Keratinocyte (primary cell): ENCODE measurements at regions not wholly inside any gene's neighbourhood (a gene's known extent, or its start where the extent isn't known, plus 50 kb on each side); places are given as distances from the start of the nearest gene placed in this dataset.

ENCODE experiments used
- DNase-seq: peaks from one replicate; pipeline ENCODE4 v3.0.0-alpha.2; 2011; ENCODE audit warnings: low read depth, missing footprints, low spot score
- FAIRE-seq: peaks from 2 replicates; lab custom pipeline; 2011; peaks lifted over from hg19 to GRCh38; lab: Jason Lieb, UNC
- H2AFZ ChIP-seq: 2 replicates; pipeline ENCODE4 v1.6.0; 2012; ENCODE audit warnings: low read length, control low read depth, inconsistent platforms; ENCODE audit not compliant: control insufficient read depth
- H3K27ac ChIP-seq: 2 replicates; pipeline ENCODE4 v1.5.1; 2011; ENCODE audit warnings: low read length; ENCODE audit not compliant: control insufficient read depth, insufficient read depth
- H3K27me3 ChIP-seq: 3 replicates; pipeline ENCODE4 v1.6.0; 2011; ENCODE audit warnings: low read length; ENCODE audit not compliant: control insufficient read depth, insufficient read depth; ENCODE audit errors: extremely low read depth
- H3K36me3 ChIP-seq, 2 experiments: 2 replicates in 1 of 2; 3 replicates in 1 of 2; pipeline ENCODE4 v1.5.1; 2011; ENCODE audit warnings: low read length in 2 of 2, mild to moderate bottlenecking in 1 of 2; ENCODE audit not compliant: control insufficient read depth in 2 of 2, insufficient read depth in 2 of 2; ENCODE audit errors: extremely low read depth in 1 of 2
- H3K4me1 ChIP-seq: 3 replicates; pipeline ENCODE4 v1.5.1; 2011; ENCODE audit warnings: low read length; ENCODE audit not compliant: control insufficient read depth, insufficient read depth; ENCODE audit errors: extremely low read depth
- H3K4me2 ChIP-seq: 3 replicates; pipeline ENCODE4 v1.6.0; 2011; ENCODE audit warnings: low read depth, low read length; ENCODE audit not compliant: control insufficient read depth, insufficient read depth; ENCODE audit errors: extremely low read depth
- H3K4me3 ChIP-seq, 3 experiments: fragments of 200-600 bp in 1 of 3; sonication (generic) in 1 of 3; 2 replicates in 2 of 3; 3 replicates in 1 of 3; pipeline ENCODE4 v1.5.1; 2011 to 2016; ENCODE audit warnings: low read length in 3 of 3, mild to moderate bottlenecking in 3 of 3, control low read depth in 2 of 3, inconsistent platforms in 1 of 3, low read depth in 1 of 3, mixed read lengths in 1 of 3, mixed run types in 1 of 3, moderate library complexity in 1 of 3; ENCODE audit not compliant: control insufficient read depth in 2 of 3, insufficient read depth in 2 of 3; ENCODE audit errors: extremely low read depth in 1 of 3
- H3K79me2 ChIP-seq: 2 replicates; pipeline ENCODE4 v1.6.0; 2012; ENCODE audit warnings: low read length; ENCODE audit not compliant: control insufficient read depth, insufficient read depth
- H3K9ac ChIP-seq: 3 replicates; pipeline ENCODE4 v1.6.0; 2011; ENCODE audit warnings: low read length; ENCODE audit not compliant: control insufficient read depth, insufficient read depth; ENCODE audit errors: extremely low read depth
- H3K9me1 ChIP-seq: 3 replicates; pipeline ENCODE4 v1.6.0; 2011; ENCODE audit warnings: low read length; ENCODE audit not compliant: control insufficient read depth, insufficient read depth; ENCODE audit errors: extremely low read depth
- H3K9me3 ChIP-seq: 2 replicates; pipeline ENCODE4 v1.5.1; 2012; ENCODE audit warnings: low read depth, low read length; ENCODE audit not compliant: control insufficient read depth
- H4K20me1 ChIP-seq: 3 replicates; pipeline ENCODE4 v1.6.0; 2011; ENCODE audit warnings: low read length; ENCODE audit not compliant: control insufficient read depth, insufficient read depth; ENCODE audit errors: extremely low read depth
- EZH2 ChIP-seq: IDR thresholded peaks from one replicate; pipeline ENCODE4 v1.6.1; 2012; ENCODE audit warnings: inconsistent platforms, mild to moderate bottlenecking, low read length, moderate library complexity
- dilution Hi-C: fragments of 300-500 bp; cut with MboI; formaldehyde crosslinking; loops from one replicate; pipeline ENCODE4 v1.7.0; 2020; ENCODE audit warnings: low sequenced_read_pairs; ENCODE audit not compliant: extremely low pct_ligation_motif_present
- TF ChIP-seq, protein P1 (sequence below), 3 experiments: IDR thresholded peaks in 1 of 3; conservative IDR thresholded peaks in 1 of 3; optimal IDR thresholded peaks in 1 of 3; 2 replicates in 2 of 3; 3 replicates in 1 of 3; pipeline versions ENCODE3 to v1.5.1; 2011; ENCODE audit warnings: low read length in 3 of 3, mild to moderate bottlenecking in 3 of 3, moderate library complexity in 2 of 3, control low read depth in 1 of 3, inconsistent platforms in 1 of 3; ENCODE audit not compliant: insufficient read depth in 2 of 3; ENCODE audit errors: extremely low read depth in 1 of 3

DNA sequence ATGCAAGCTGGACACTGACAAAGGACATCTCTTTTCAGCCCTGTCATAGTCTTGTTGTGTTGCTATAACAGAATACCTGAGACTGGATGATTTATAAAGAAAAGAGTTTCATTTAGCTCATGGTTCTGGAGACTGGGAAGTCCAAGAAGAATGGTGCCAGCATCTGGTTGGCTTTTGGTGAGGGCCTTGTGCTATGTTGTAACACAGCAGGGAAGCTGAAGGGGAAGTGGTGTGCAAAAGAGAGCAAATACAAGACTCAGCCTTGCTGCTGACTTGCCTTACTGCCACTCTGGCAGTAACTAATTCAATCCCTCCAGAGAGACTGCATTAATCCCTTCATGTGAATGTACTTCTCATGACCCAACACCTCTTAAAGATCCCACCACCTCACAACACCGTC is 356.3 kb upstream of the PROK2 start:
- TF ChIP-seq, protein P1, sequence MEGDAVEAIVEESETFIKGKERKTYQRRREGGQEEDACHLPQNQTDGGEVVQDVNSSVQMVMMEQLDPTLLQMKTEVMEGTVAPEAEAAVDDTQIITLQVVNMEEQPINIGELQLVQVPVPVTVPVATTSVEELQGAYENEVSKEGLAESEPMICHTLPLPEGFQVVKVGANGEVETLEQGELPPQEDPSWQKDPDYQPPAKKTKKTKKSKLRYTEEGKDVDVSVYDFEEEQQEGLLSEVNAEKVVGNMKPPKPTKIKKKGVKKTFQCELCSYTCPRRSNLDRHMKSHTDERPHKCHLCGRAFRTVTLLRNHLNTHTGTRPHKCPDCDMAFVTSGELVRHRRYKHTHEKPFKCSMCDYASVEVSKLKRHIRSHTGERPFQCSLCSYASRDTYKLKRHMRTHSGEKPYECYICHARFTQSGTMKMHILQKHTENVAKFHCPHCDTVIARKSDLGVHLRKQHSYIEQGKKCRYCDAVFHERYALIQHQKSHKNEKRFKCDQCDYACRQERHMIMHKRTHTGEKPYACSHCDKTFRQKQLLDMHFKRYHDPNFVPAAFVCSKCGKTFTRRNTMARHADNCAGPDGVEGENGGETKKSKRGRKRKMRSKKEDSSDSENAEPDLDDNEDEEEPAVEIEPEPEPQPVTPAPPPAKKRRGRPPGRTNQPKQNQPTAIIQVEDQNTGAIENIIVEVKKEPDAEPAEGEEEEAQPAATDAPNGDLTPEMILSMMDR (optimal IDR thresholded peaks at IDR 0.05 in 1 of 3, IDR thresholded peaks at IDR 0.05 in 1 of 3, conservative IDR thresholded peaks at IDR 0.05 in 1 of 3; ENCODE audit: extremely low read depth in 1 of 3, insufficient read depth in 2 of 3, low read length in 3 of 3): no peak
- TF ChIP-seq EZH2: no peak
- Histone ChIP-seq H3K36me3 (no peaks in the 10 kb centered on the region), H3K9ac (no peak overlapping the region), H3K9me1 (no peaks in the 10 kb centered on the region), H4K20me1 (no peaks in the 10 kb centered on the region), H3K9me3 (no peaks in the 10 kb centered on the region), H3K27ac (no peak overlapping the region), H2AFZ (no peak overlapping the region), H3K79me2 (no peaks in the 10 kb centered on the region), H3K4me2 (no peak overlapping the region), H3K27me3 (peaks cover 3% of the 10 kb centered on the region), H3K4me3 (no peak overlapping the region), H3K4me1 (no peaks in the 10 kb centered on the region)
- FAIRE-seq: no peak
- no peak for DNase-seq
- dilution Hi-C loops: no loop called here

GRCh38 chr3:72139316-72139715 is 354.4 kb upstream of the PROK2 start:
- H3K9me3 ChIP-seq: no peaks in the 10 kb centered on the region
- DNase-seq: no peak
- no peaks in the 10 kb centered on the region for H3K79me2 ChIP-seq
- no peak overlapping the region for H3K4me3 ChIP-seq
- H3K27ac ChIP-seq: no peak overlapping the region
- H4K20me1 ChIP-seq: no peaks in the 10 kb centered on the region
- no peak overlapping the region for H2AFZ ChIP-seq
- dilution Hi-C loops: no loop called here
- no peaks in the 10 kb centered on the region for H3K9me1 ChIP-seq
- no peaks in the 10 kb centered on the region for H3K4me1 ChIP-seq
- no peaks in the 10 kb centered on the region for H3K36me3 ChIP-seq
- H3K4me2 ChIP-seq: no peak overlapping the region
- no peak overlapping the region for H3K9ac ChIP-seq
- no peak for FAIRE-seq
- TF ChIP-seq, protein P1 (optimal IDR thresholded peaks at IDR 0.05 in 1 of 3, IDR thresholded peaks at IDR 0.05 in 1 of 3, conservative IDR thresholded peaks at IDR 0.05 in 1 of 3; ENCODE audit: extremely low read depth in 1 of 3, insufficient read depth in 2 of 3, low read length in 3 of 3): no peak
- TF ChIP-seq EZH2: no peak
- peaks cover 3% of the 10 kb centered on the region for H3K27me3 ChIP-seq
